ENCODE measurements at regions not wholly inside any gene's neighbourhood (a gene's known extent, or its start where the extent isn't known, plus 50 kb on each side); places are given as distances from the start of the nearest gene placed in this dataset.

- DNase-seq: no peak
Observed at GRCh38 chr11:116194156-116194904, 578.5 kb downstream of the BUD13 start.

DNA sequence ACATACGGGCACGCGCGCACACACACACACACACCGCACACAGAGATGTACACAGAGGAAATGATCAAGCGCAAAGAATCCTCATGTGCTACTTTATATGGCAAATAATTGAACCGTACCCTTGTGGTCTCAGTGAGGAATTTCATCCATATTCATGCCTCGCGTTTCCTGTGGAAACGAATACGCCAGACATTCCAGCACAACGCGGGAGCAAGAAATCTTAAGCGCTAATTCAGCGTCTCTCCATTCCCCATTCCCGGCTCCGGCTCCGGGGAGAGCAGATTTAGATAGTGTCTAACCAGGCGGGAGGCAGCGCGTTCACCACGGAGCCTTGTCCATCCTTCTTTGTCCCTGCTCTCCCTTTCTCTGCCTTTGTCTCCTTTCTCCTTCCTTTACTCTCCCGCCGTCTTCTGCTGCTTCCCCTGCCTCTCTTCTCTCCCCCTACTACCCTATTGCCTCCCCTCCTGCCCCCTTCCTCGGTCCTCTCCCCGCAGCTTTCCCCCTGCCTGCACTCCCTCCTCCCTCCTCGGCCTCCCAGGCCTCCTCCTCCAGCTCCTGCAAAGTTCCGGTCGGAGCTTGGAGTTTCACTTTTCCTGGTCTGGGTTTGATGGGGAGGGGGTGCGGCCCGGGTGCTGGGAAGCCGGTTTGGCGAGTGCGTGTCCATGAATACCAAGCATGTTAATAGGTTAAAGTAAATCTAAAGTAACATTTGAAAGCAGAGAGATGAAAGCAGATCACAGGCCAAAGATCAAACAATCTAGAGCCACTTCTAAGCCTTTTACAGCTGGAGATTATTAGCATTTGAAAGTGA is 579.3 kb downstream of the BUD13 start:
- DNase-seq: peak; percentile 23

GRCh38 chr11:116192509-116193210 is 580.1 kb downstream of the BUD13 start:
- DNase-seq: no peak

DNA sequence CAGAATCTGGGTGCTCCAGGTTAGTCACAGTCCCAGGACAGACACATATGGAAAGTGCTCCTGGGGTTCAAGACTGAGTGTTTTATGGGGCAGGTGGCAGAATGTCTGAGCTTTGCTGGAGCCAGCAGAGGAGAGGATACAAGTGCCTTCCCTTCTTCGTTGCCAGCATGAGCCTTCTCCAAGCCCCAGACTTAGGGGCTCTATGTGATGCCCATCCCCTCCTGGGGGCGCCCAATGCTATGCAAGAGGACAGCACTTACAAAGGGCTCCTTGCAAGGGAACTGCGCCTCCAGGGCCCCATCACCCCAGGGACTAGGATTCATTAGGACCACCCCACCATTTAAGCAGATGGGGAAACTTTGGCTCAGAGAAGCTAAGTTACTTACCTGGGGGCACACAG is 581.9 kb downstream of the BUD13 start:
- no peak for DNase-seq

DNA sequence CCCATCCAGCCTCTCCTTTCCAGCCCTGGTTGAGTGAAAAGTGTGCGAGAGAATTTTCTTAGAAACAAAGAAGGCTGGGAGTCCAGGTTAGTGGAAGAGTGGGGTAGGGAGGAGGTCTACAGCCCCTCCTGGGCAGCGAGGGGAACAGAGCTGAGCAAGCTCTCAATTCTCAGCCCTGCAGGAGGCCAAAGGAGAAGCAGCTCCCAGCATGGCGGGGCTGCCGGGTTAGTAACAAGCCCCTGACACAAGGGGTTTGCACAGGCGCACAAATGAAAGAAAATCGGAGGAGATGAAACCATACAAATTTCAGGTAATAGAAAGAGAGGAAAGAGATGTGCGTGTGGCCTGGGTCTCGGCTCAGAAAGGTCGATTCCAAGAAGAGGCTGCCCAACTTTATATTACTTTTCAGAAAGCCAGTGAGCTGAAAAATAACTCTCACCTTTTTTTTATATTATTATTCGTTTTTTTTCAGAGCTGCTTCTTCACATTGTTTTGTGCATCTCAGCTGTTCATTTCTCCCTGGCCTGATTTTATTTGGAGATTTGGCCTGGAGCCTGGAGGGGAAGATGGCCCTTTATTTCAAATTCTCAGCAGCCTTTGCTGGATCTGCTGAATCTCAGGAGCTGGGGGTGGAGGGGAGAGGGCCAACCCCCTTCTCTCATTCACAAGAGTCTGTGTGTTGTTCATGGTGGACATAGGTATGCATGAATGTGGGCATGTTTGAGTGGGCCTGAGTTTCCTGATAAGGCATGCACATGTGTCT is 583.2 kb downstream of the BUD13 start:
- DNase-seq: no peak

DNA sequence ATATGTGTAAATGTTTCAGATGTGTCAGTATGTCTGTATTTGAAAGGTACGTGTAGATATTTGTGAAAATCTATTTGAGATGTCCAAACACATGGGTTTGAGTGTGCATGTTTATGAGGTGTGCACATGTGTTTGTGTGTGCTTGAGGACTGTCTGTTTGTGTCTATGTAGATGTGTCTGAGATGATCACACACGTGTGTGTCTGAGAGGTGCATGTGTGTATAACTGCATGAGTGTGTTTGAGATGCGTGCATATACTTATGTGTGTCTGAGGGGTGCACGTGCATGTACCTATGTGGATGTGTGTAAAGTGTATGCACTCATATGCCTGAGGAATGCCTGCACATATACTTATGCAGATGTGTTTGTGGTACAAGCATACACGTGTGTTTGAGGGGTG is 584.4 kb downstream of the BUD13 start:
- no peak for DNase-seq

- DNase-seq: no peak
Observed at GRCh38 chr11:116187026-116187425, 585.8 kb downstream of the BUD13 start.

- DNase-seq: no peak
Observed at GRCh38 chr11:116185551-116185950, 587.2 kb downstream of the BUD13 start.

GRCh38 chr11:116184763-116185162 is 588.0 kb downstream of the BUD13 start:
- DNase-seq: no peak

DNA sequence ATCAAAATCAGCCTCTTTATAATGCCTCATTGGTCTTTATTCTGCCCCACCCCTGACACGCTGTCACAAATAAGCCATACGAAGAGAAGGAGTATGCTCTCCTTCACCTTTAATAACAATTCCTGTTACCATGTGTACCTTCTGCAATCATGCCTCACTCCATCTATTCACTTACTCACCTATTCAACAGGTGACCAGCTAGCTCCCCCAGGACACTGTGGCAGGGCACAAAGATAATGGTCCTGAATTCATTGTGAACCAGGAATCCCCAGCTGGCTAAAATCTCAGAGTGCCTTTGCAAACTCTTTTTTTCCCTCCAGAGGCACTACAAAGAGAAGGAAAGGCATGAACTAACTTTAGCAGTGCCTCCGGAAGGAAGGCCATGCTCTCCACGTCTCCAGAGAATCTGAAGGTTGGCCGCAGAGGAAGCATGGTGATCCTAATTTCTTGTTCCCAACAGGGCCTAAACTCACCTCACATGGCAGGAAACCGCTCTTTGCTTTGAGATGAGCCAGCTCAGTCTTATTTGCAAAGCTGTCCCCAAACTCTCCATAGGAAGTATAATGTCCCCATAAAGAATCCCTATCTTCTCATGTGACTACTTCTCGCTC is 590.3 kb downstream of the BUD13 start:
- no peak for DNase-seq

DNA sequence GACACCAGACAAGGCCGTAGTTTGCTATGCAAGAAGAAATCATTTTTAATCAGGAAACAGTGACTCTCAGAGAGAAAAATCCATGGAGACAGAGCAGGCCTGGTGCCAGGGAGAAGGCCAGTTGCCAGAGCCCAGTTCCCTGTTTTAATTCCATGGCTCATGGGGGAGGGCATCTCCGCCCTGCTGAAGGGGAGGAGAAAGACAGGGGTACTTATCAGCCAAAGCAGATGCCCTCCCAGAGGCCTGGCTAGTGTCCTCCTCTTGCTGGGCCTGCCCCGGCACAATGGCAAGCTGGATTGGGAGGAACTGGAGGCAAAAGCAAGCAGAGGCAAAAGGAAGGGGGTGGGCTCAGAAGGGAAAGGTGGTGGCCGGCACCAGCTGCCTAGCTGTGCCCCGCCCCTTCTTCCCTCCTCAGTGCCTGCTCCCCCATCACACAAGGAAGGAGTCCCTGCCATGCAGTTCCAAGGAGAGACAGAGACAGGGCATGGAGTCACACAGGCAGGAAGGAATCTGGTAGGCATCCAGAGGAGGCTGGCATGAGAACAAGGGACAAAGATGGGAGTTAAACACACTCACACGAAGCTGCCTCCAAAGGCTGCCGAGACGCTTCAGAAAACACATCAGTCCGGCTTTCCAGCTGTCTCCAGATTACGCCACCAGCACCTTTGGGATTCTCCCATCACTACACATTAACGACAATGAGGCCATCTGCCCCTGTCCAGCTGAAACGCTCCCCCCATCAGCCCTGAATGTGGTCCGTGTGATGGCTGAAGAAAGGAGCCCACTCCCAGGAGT is 591.8 kb downstream of the BUD13 start:
- no peak for DNase-seq

DNA sequence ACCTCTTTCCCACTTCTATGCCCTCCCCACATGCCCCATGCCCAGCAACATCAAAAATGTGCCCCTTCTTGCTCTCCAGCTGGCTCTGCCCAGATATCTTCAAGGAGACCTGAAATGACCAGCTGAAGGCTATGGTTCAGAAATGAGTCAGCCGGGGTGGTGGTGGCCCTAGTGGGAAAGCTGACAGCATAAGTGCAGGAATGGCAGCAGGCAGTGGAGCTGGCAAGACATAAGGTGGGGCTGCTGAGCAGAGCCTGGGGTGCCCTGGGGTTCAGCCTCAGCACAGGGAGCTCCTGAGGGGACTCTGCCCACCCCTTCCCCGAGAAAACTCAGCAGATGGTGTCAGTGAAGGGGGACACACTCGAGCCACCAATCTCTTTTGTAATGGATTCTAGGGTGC is 593.4 kb downstream of the BUD13 start:
- no peak for DNase-seq

DNA sequence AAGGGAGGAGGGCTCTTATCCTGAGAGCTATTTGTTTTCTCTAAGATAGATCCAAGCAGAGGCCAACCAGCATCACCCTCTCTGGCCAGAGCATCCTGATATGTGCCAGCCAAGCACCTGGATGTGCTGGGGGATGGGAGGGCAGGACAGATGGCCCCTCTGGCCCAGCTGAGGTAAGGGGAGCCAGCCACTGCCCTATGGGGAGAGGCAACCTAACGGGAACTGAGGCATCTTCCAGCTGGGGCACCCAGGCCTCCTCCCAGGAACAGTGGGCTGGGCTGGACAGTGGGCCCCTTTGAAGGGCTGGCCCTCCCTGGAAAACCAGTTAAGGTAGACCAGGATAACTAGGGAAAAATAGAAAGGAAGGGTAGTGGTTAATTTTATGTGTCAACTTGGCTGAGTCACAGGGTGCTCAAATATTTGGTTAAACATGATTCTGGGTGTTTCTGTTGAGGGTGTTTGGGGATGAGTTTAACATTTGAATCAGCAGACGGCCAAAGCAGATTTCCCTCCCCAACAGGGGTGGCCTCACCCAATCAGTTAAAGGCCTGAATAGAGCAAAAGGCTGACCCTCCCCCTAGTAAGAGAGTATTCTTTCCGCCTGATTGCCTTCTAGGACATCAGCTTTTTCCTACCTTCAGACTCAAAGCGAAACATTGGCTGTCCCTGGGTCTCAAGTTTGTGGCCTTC is 595.1 kb downstream of the BUD13 start:
- DNase-seq: no peak

DNA sequence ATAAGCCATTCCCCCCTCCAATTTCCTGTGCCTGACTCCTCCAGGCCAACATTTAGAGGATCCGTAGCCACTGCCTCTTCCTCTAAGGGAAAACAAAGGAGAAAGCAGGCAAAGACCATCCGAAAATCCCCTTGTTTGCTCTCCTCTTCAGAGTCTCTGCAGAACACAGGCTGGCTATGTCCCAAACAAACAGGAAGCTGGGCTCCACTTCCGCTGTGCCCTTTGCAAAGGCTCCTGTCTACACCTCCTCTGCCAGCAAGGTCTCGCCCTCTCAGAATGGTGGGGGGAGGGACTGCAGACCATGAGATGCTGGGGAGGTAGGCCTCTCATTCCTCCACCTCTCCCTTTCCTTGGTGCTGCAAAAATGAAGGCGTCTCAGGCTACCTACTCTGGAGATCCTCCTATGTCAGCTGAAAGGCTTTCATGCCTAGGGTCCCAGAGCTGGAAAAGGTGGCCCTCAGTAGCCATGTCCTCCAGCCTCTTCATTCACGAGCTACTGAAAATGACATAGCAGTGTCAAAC is 596.2 kb downstream of the BUD13 start:
- peak; percentile 66 for DNase-seq

GRCh38 chr11:116175707-116176106 is 597.1 kb downstream of the BUD13 start:
- DNase-seq: no peak

- peak; percentile 38 for DNase-seq
Observed at GRCh38 chr11:116173941-116174911, 598.6 kb downstream of the BUD13 start.

DNA sequence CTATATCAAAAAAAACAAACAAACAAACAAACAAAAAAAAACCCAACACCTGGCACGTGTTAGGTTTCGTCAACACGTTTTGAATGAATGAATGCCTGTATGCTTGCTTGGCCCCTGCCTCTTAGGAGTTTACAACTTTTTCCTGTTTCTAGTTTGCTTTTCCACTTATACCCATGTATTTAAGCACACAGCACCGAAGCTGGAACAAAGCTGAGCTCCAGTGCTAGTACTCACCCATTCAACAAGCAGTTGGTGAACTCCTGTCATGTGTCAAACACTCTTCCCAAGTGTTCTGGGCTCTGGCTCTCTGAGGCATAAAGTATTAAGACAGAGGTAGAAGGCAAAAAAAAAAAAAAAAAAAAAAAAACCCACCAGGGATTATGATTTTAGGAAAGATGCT is 599.3 kb downstream of the BUD13 start:
- peak; percentile 46 for DNase-seq

- peak; percentile 27 for DNase-seq
Observed at GRCh38 chr11:116172851-116173250, 599.9 kb downstream of the BUD13 start.

GRCh38 chr11:116172156-116172555 is 600.6 kb downstream of the BUD13 start:
- DNase-seq: no peak

Measured in DMS153 (cell line).